HG03558 (cell line): ENCODE measurements at regions not wholly inside any gene's neighbourhood (a gene's known extent, or its start where the extent isn't known, plus 50 kb on each side); places are given as distances from the start of the nearest gene placed in this dataset.

ENCODE experiments used
- ATAC-seq: cut with Tn5 transposase; IDR thresholded peaks from one replicate; pipeline ENCODE4 v1.9.1; 2021; ENCODE audit warnings: moderate number of reproducible peaks; ENCODE audit not compliant: unreplicated experiment; ENCODE audit errors: extremely low read depth

DNA sequence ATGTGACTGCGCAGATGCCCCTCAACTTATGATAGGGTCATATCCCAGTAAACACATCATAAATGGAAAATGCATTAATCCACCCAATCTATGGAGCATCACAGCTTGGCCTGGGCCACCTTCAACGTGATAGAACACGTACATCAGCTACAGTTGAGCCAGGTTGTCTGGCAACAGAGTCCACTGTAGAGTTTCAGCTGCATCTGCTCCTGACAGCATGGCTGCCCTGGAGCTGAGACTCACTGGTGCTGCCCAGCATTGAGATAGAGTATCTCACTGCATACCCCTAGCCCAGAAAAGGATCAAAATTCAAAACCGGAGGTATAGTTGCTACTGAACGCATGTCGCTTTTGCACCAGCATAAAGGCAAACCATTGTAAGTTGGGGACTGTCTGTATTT is 437.7 kb upstream of the MKI67 start:
- ATAC-seq: no peak

DNA sequence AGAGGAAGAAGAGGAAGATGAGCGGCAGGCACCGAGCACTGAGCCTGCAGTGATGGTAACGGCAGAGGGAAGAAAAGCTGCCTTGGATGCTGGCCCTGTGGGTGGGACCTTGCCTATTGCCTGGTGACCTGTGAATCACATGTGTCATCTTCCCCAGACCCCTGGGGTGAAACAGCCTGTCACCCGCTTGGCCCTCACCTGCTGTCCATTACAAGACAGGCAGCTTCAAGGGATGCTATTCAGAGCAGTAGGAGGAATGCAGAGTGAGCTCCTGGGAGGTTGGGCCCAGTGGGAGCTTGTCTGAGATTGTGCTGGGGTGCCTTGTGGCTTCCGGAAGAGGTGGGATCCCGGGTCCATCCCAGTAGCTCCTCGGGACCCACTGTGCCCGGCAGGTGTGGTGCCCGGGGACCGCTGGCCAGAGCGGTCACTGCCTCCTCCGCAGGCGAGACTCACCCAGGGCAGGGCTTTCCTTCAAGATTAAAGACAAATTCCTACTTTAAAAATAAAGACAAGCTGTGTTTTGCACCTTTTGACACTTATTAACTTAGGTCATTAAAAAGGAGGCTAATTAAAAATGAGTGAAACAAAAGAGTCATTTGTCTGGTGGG is 440.2 kb upstream of the MKI67 start:
- no peak for ATAC-seq

DNA sequence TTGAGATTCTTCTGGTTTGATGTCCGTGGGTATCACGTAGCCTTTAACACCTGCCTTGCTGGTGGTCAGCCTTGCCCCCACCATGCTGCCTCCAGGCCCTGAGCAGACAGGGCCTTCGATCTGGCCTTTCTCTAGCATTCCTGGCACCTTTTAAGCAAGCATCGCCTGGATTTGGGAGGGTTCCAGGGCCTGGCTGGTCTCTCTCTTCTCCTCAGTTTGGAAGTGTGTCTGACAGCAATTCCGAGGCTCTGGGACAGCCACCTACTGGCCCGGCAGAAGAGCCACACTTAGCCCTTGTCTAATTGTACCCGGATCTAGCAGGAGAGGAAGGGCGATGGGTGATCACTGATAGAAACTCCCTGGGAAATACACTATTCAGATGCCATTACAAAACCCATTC is 441.3 kb upstream of the MKI67 start:
- no peak for ATAC-seq

DNA sequence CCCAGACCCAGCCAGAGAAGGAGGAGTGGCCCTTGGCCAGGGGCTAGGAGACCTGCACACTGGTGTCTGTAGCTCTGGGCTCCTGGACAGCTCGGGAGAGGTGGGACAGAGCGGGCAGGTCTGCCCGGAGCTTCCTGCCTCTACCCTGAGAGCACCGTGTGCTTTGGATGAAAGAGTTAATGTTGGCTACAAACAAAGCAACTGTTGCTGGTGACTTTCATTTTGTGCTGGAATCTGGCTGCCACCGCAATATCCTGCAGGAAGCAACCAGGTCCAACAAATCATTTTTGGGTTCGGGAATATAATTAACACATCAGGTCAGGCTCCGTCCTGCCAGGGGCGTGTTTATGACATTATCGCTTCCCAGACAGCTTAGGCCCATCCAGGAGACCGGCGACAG is 441.8 kb upstream of the MKI67 start:
- no peak for ATAC-seq

DNA sequence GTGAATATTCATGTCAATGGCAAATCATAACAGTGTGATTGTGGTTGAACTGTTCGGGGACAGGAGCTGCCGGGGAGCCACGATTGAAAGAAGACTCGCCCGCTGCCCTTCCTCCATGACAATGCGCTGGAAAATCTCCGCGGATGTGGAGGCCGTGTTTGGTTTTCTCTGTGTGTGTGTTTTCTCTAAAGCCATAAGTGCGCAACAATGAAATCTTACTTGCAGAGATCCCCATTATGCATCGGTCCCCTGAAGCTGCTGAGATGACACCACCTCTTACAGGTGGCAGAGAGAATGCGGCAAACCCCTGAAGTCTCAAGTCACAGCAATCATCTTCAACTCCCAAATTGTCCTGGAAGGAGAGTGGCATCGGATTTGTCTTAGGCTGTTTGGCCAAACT is 442.3 kb upstream of the MKI67 start:
- ATAC-seq: no peak

GRCh38 chr10:128568990-128569945 is 443.0 kb upstream of the MKI67 start:
- no peak for ATAC-seq

GRCh38 chr10:128570319-128570995 is 444.2 kb upstream of the MKI67 start:
- ATAC-seq: no peak

DNA sequence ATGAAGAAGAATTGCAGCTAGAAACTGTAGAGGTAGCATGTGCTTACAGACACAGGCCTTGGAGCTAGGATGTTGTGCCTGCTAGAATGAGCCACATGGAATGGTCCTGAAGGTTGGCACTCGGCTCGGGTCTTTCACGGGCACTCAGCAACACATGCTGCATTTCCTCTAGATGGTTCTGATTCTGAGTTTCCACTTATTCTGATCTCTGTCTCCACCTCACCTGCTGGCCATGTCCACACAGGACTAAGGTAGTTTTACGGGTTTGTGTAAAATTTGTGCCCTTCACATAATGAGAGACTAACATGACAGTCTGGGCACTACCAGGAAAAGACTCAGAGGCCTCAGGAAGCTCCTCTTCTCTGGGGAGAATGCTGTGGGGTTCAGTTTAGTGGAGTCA is 444.8 kb upstream of the MKI67 start:
- ATAC-seq: no peak

- no peak for ATAC-seq
Measured at GRCh38 chr10:128571745-128572144, 445.5 kb upstream of the MKI67 start.

- no peak for ATAC-seq
Measured at GRCh38 chr10:128572696-128573095, 446.5 kb upstream of the MKI67 start.

DNA sequence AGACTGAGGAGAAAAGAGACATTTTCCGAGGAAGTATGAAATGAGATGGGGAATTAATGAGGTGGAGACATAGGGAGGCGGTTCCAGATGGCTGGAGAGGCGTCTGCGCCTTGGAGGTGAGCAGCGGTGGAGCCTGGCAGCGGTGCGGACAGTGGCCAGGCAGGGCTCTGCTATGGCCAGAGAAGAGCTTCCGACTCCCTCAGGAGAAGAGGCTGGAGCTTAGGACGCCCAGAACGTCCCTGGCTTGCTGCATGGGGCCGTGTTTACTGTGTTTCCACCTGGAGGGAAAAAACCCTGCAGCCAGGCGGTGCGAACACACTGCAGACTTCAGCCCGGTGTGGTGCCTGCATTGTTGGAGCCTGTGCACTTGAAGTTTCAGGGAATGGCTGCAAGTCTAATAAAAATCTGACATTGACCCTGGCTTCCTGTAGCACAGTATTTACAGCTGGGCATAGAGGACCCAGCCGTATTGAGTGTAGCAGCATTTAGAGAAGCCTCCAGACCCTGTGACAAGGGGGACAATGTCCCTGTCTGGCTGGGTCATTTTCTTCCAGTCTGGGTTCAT is 447.1 kb upstream of the MKI67 start:
- ATAC-seq: no peak

- no peak for ATAC-seq
Measured at GRCh38 chr10:128573986-128574385, 447.8 kb upstream of the MKI67 start.

DNA sequence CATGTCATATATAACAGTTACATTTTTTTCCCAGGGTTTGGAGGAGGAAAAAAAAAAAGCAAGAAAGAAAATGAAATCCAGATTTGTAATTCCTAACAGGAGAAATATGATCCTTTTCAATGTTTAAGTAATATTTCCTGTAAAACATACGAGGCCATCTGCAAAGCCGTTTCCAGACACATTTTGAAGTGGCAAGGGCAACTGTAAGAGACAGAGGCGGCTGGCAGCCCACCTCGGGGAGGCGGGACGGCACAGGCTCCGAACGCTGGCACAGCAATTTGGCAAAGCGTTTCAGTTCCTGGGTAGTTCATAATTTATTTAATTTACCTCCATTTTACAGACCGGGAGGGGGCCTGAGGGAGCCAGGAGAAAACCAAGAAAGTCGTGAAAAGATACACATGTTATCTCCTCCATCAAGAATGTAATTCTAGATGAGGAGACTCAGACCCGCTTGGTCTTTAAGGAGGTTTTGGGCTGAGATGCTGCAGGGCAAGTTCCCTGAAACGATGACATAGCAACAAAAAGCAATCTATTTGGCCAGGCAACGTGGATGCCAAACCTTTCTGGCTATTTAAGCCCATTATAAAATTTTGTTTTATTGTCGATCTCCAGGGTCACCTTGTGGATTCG is 448.5 kb upstream of the MKI67 start:
- ATAC-seq: no peak

DNA sequence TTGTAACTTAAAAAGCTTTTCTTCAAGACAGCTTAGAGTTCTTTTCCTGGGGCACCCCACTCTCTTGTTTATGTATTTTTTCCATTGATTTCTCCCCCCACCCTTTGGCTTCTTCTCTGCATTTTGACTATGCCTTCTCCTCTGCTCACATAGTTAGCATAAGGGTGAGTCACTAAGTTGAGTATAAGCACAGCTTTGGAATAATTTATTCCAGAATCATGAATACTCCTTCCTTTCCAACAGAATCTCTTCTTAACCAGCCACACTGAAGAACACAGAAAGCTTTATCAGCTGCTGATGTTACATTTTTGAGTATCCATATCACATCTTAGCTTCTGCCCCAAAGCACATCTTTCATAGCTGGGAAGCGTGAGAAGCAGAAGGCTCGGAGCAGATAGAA is 449.5 kb upstream of the MKI67 start:
- no peak for ATAC-seq

- ATAC-seq: no peak
Measured at GRCh38 chr10:128576336-128576735, 450.1 kb upstream of the MKI67 start.

DNA sequence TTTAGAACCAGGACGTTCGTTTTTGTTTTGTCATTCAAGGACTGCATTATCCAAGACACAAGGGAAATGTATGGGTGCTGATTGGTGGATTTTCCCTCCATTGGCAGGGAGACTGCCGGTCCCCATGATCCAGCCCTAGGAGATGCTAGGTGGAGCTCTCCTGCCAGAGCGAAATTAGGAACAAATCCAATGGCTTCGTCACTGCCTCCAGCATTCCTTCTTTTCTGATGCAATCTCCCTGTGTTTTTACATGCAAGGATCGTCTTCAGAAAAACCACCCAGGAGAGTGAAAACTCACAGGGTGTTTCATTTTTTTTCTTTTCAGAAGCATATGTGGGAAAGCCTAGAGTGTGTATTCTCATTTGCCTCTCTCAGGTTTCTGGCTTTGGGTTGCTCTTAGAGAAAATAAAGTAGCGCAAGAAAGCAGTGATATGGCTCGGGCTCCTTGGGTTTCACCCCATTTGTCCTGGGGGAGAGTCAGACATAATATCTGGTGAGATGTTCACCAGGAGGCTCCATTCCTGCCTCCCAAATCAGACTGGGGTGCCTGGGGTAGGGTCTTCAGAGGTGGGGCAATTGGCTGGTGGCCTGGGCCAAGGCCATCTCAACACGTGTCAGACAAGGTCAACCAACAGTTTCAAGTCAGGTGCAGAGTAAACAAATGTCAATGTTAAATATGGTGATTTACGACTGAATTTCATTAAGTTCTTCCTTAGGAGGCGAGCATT is 450.9 kb upstream of the MKI67 start:
- no peak for ATAC-seq

DNA sequence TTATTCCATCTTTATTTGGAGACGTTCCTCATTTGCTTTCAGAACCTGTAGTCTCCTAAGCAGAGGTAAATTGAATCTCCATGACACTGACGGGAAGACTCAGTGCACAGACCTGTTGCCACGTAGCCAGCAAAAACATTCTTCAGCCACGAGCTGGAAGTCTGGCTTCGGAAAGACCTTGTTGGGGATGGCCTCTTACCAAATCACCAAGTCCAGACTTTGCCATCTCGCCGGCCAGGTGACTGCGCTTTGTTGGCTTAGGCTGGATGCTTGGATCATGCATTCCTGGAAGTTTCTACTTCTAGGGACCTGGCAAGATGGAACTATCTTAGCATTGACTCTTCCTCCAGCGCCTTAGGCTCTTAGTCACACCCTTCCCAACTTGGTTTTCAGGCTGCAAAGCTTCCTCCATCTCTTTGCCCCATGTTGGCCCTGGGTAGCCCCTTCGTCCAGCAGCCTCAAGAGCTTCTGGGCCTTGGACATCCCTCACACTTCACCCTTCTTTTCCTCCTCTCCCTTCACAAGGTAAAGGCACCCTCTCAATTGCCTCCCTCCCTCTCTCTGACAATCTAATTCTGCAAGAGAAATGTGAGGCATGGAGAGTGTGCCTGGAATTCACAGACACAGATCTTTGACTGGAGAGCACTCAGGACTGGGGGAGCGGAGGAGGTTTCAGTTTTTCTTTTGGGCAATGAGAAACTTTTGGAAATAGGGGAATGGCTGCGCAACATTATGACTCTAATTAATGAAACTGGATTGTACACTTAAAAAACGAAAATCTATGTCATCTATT is 451.9 kb upstream of the MKI67 start:
- ATAC-seq: no peak

GRCh38 chr10:128578766-128579165 is 452.5 kb upstream of the MKI67 start:
- ATAC-seq: no peak

DNA sequence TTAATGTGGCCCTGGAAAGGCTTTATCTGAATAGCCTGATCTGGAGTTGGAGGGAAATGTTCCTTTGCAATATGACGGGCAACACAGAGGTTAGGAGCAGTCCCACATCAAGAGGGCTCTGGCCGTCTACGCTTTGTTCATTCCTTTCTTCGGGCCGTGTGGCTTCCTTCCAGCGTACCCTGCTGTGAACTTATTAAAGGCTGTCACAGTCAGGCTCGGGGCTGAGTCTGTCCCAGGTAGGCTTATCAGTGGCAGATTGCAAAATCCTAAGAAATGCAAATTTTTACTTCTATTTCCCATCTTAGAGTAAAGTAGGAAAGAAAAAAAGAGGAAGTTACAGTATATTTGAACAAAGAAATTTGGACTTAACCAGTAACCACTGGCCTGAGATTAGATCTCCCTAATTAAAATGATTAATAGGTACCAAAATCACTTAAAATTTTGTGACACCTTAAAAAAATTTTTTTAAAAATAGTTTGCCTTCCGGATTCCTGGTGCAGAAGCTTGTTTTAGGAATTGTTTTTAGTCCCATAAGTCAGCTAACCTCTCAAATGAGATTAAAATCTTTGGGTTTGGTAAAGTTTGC is 453.1 kb upstream of the MKI67 start:
- no peak for ATAC-seq
